Suprapubic skin (tissue), 3 donors: ENCODE measurements at regions not wholly inside any gene's neighbourhood (a gene's known extent, or its start where the extent isn't known, plus 50 kb on each side); places are given as distances from the start of the nearest gene placed in this dataset.

ENCODE experiments used
- EP300 ChIP-seq: sonication (generic); formaldehyde crosslinking; IDR thresholded peaks from one replicate; pipeline ENCODE4 v1.6.1; 2017; ENCODE audit warnings: antibody characterized with exemption
- TF ChIP-seq, protein P1 (sequence below), 2 donors: fragments of 200-600 bp in 1 of 2; fragments of 450-650 bp in 1 of 2; sonication (generic) in 1 of 2; IDR thresholded peaks; one replicate each; pipeline ENCODE4 v1.5.1; 2016 to 2019; ENCODE audit warnings: antibody characterized with exemption in 2 of 2, mild to moderate bottlenecking in 1 of 2, moderate library complexity in 1 of 2

DNA sequence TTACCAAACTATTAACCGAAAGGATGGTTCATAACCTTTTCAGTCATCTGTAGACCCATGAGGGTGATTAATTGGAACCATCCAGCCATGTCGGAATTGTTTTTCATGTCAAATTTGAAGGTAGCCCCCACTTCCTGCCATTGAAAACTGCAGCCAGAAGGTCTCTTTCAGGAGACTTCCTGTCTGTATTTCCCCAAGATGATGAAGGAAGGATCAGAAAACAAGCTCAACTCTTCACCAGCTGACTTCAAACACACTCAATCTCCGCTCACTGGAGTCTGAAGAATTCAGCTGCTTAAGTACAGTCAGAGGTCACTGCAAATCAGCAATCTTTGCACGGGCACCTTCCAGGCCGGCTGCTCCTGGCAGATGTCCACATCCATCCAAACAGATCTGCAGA lies 291.7 kb upstream of the NPVF start:
- TF ChIP-seq, protein P1, sequence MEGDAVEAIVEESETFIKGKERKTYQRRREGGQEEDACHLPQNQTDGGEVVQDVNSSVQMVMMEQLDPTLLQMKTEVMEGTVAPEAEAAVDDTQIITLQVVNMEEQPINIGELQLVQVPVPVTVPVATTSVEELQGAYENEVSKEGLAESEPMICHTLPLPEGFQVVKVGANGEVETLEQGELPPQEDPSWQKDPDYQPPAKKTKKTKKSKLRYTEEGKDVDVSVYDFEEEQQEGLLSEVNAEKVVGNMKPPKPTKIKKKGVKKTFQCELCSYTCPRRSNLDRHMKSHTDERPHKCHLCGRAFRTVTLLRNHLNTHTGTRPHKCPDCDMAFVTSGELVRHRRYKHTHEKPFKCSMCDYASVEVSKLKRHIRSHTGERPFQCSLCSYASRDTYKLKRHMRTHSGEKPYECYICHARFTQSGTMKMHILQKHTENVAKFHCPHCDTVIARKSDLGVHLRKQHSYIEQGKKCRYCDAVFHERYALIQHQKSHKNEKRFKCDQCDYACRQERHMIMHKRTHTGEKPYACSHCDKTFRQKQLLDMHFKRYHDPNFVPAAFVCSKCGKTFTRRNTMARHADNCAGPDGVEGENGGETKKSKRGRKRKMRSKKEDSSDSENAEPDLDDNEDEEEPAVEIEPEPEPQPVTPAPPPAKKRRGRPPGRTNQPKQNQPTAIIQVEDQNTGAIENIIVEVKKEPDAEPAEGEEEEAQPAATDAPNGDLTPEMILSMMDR (IDR thresholded peaks at IDR 0.05), result no peak
- TF ChIP-seq EP300, result no peak
